WI38 (cell line): ENCODE measurements at regions not wholly inside any gene's neighbourhood (a gene's known extent, or its start where the extent isn't known, plus 50 kb on each side); places are given as distances from the start of the nearest gene placed in this dataset.

ENCODE experiments used
- H3K4me3 ChIP-seq: 2 replicates; pipeline ENCODE4 v1.5.1; 2011; ENCODE audit warnings: low read depth, mild to moderate bottlenecking, control low read depth, low read length
- CTCF ChIP-seq: IDR thresholded peaks from 2 replicates; pipeline ENCODE4 v1.5.1; 2012; ENCODE audit warnings: low read depth, mild to moderate bottlenecking, control low read depth, low read length

GRCh38 chrX:38993500-38993899 lies 192.2 kb downstream of the MID1IP1 start:
- no peak for TF ChIP-seq CTCF
- H3K4me3 ChIP-seq, result no peak overlapping the region

- TF ChIP-seq CTCF, result no peak
- H3K4me3 ChIP-seq, result no peak overlapping the region
Observed at GRCh38 chrX:38999099-38999498, 197.8 kb downstream of the MID1IP1 start.

DNA sequence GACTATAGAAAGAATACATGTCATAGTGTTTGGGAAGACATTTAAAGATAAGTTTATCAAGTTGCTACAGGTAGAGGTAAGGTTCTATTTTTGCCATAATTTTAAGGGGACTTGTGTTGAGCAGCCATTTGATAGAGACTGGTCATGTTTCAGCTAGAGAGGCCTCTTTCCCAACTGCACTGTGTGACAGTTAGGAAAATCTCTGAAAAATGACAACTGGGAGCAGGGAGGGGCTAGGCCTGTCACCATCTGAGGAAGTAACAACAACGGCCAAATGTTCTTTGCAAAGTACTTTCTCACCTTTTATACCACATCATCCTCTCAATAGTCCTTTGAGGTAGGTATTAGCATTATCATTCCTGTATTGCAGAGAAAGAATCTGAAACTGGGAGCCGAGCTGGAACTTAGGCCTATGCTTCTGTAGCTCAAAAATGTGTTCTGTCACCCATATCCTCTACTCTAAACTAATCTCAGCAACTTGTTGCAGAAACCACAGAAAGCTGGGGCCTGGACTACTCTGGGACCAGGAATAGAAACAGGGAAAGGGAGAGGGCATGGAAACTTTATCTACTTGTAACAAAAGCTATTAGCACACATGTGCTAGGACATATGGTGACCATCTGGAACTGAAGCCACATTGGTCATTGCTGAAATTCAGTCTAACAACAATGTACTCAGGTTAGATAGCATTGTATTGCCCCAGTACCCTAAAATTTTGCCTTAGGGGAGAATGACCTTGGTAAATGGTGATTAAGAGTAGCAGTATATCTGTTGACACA lies 198.9 kb downstream of the MID1IP1 start:
- TF ChIP-seq CTCF, result no peak
- no peak overlapping the region for H3K4me3 ChIP-seq

- no peak overlapping the region for H3K4me3 ChIP-seq
- TF ChIP-seq CTCF, result no peak
Observed at GRCh38 chrX:39000802-39001201, 199.5 kb downstream of the MID1IP1 start.

DNA sequence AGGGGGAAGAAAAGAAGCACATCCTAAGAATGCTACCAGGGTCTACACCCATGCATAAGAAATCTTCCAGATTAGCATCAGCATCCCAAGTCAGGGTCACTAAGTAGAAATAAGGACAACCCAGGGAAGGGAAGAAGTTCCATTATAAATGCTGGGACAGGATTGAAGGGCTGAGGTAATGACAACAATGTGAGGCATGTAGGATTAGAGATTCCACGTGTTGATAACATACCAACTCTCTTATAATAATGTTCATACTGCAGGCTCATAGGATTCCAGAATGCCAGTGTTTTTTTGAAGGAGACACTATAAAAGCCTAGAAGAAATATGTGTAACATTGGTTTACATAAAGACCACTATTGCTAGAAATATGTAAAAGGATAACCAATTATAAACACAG lies 201.2 kb downstream of the MID1IP1 start:
- no peak for TF ChIP-seq CTCF

DNA sequence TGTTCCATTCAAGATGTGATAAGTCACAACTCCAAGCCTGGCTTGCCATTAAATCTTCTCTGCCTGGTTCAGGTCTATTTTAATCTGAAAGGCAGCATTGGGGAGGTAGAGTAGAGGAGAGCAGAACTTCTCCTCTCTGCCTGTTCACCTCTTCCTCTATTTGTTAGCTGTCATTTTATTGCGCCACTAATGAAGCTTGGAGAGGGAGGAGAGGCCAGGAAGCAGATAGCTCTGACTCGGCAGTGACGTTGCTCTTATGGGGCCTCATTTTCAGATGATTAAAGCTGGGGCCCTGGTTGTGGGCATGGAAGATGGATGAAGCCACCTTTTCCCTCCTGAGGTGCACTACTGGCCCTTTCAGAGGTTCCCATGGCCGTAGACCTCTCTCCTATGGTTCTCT lies 207.3 kb downstream of the MID1IP1 start:
- no peak overlapping the region for H3K4me3 ChIP-seq
- TF ChIP-seq CTCF, result no peak

More for the DNA sequence above, 201.2 kb downstream of the MID1IP1 start:
- no peak overlapping the region for H3K4me3 ChIP-seq

GRCh38 chrX:39011454-39012221 lies 210.4 kb downstream of the MID1IP1 start:
- H3K4me3 ChIP-seq, result no peak overlapping the region
- TF ChIP-seq CTCF, result no peak
